HG02870 (cell line): ENCODE measurements at regions not wholly inside any gene's neighbourhood (a gene's known extent, or its start where the extent isn't known, plus 50 kb on each side); places are given as distances from the start of the nearest gene placed in this dataset.

Experiments
- ATAC-seq: cut with Tn5 transposase; IDR thresholded peaks from one replicate; pipeline ENCODE4 v1.9.1; 2021; ENCODE audit warnings: mild to moderate bottlenecking, moderate library complexity; ENCODE audit not compliant: unreplicated experiment

DNA sequence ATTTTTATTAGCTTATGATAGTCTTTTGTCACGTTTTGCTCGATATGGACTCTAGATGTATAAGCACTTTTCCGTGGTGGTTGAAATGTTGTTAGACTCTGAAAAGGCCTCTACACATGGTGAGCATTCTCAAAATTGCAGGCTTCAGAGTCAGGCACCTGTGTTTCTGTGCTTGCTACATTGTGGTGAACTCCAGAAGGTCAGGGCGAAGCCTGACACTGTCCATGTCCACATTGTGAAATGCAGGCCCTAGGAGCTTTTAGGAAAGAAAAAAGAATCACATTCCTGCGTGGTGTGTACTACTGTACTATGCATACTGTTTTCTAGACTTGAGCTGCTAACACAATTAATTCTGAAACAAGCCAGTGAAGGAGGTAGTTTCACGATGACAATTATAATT lies 86.3 kb downstream of the HS3ST1 start:
- ATAC-seq = no peak

DNA sequence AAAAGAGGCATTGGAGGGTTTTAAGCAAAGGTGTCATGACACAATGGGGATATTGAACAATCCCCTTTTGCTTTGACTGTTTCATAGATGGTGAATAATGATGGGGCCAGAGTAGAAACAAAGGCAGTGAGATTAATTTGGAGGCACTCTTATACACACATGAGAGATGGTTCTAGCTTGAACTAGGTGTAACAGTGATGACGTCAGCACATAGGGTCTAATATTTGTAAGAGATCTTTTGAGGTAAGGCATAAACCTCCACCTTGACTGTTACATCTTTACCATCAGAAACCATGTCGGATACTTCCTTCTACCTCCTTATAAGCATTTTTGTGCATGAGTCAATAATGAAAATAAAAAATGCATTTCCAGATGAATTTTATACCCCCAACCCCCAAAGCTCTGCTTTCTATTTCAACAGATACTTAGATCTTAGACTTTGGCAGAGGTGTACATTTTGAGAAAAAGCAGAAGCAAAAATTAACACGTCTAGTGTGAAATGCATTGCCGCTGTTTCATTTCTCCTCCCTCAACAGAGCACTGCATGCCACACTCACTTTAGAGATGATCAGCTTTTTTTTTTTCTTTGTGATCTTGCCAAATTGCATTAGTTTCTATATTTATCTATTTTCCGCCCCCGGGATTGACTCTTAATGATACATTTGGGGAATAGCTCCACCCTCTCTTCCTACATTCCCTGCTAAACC lies 87.2 kb downstream of the HS3ST1 start:
- ATAC-seq = no peak

DNA sequence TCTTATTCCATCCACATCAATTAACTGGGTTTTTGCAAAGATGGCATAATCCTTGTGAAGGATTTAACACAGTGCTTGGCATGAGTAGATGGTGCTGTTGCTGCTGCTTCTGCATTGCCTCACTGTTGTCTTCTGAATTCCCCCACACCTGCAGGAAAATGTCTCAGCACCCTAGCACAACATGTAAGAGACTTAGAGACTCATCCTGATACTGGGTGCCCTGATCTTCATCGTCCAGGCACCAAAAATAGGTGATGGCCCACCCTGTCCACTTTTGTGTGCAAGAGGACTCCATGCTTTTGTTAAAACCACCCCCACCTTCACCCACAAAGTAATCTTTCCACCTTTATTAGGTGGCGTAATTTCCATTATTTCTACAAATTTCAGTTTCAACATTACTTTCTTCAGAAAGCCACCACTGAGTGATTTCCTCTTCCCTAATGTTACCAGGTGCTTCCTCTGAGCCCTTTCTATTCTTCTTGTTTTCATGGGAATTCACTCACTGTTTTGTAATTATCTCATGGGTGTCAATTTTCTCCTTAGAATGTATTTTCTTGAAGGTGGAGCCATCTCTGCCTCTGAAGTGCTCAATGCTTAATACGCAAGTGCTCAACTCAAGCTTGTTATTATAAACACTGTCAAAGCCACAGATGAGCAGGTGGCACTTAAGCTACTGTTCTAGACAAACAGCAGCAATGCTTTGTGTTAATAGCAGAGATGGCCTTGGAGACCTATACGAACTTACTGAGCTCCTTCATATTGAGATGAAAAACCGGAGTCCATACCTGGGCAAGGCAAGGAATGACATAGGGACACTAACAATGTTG lies 89.5 kb downstream of the HS3ST1 start:
- ATAC-seq = peak; percentile 44

DNA sequence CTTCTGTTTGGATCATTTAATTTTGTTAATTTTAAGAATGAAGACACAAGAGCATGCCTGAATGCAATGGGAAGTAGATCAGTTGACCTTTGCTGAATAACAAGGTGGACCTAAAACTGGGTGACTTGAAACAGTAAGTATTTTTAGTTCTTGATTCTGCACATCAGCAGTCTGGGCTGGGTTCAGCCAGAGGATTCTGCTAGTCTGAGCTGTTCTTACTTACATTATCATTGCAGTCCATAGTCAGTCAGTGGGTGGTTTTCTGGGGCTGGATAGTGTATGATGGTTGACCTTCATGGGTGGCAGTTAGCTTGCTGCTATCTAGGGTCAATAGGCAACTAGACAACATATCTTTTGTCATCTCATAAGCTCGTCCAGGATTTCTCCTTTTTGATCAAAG lies 91.4 kb downstream of the HS3ST1 start:
- no peak for ATAC-seq

DNA sequence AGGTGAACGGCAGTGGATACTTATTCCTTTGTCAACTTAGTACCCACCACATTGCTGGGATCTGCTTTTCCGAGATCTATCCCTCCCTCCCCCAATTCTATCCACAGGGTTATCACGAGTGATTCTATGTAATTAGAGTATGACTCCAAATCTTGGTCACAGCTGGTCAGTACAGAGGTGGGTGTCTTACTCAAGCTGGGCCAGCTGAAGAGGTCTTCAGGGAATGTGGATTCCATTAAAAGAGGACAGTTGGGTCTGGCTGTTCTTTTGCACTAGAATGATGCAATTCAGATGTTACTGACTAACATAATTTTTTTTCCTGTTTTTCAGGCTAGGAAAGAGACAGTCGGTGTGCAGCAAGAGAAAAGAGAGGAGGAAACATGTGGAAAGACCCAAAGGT lies 92.3 kb downstream of the HS3ST1 start:
- no peak for ATAC-seq

DNA sequence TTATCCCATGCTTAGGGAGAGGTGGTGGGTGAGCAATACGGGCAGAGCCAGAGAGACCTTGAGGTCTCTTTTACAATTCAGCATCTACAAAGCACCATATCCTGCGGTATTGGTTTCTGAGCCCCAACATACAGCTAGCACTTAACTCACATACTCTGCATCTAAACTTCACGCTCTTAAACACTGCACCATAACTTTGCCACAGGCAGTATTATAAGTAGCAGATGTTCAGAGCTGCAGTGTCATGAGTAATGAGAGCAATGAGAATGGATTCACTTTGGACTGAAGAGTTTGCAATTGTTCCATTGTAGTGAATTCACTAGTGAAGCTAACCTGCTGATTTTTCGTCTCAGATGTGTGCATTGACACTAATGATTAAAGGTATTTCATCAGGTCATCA lies 93.8 kb downstream of the HS3ST1 start:
- ATAC-seq = no peak

DNA sequence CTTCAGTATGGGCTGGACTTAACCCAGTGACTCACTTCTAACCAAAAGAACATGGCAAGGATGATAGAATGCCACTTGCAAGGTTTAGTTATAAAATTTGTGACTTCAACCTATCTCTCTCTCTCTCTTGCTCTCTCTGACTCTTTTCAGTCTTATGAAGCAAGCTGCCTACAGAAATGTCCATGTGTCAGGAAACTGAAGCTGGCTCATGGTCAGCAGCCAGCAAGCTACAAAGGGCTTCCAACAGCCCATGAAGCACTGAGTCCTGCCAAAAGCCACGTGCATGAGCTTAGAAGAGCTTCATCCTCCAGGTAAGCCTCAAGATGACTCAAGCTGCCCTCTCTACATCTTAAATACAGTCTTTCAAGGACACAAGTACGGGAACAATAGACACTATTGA lies 100.3 kb downstream of the HS3ST1 start:
- ATAC-seq = no peak

DNA sequence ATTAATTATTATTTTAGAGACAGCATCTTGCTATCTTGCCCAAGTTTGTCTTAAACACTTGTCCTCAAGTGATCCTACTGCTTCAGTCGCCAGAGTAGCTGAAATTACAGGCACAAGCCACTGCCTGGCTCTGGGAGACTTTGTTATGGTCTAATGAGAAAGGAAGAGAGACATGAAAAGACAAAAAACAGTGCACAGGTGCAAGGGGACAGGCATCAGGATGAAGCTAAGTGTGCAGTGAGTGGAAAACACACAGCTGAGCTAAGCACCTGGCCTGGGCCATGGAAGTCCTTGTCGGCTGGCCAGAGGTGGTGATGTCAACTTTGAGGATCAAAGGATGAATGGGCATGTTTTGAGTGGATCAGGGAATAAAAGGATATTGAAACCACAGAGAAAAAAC lies 102.7 kb downstream of the HS3ST1 start:
- no peak for ATAC-seq

DNA sequence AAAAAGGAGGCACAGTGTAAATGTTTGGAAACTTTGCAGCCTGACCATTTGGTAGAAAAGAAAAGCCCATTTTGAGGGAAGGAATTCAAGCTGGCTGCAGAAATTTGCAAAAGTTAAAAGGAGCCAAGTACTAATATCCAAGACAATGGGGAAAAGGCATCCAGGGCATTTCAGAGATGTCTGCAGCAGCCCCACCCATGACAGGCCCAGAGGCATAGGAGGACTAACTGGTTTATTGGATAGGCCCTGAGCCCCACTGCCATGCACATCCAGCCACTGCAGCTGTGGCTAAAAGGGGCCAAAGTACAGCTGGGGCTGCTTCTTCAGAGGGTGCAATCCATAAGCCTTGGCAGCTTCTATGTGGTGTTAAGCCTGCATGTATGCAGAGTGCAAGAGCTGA lies 104.9 kb downstream of the HS3ST1 start:
- ATAC-seq = no peak

DNA sequence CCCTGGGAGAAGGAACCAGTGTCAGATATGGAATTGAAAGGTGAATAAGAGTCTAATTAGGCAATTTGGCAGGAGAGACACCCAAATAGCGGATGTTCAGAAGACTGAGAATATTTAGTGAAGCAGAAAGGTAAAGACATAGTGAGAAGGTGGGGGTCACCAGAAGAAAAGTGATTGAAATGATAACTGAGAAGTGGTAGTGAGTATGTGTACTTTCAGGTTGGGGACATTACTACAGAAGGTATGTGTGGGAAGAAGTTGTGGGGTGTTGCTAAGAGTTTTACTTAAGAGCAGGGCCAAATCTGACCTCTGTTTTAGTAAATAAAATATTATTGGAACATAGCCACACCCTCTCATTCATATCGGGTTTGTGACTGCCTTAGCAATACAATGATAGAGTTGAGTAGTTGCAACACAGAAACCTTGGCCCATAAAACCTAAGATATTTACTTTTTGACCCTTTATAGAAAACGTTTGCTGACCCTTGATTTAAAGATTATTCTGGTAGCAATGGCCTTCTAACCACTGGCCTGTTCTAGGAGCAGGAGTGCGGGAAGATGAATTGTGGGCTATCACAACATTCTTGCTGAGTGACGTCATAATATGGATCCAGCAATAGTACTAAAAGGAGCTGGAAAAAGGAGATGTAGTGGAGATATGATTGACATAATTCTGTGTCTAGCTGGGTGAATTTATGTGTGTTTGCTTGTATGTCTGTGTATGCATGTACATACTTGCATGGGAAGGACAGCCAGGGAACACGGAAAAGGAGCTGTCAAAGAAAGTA lies 115.3 kb downstream of the HS3ST1 start:
- ATAC-seq = peak; percentile 88

DNA sequence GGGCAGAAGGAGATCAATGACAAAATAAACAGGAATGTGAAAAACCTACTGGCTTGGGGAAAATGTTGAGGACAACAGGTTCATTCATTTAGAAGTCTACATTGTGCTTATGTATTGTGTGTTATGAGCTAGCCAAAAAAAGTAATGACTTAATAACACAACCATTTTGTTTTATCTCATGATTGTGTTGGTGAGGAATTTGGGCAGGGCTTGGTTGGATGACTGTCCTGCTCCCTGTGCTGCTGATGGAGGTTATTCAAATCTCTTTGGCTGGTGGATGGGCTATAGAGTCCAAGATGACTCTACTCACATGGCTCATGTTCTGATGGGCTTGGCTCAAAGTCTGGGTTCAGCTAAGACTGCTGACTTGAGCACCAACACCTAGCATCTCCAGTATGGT lies 116.3 kb downstream of the HS3ST1 start:
- no peak for ATAC-seq

DNA sequence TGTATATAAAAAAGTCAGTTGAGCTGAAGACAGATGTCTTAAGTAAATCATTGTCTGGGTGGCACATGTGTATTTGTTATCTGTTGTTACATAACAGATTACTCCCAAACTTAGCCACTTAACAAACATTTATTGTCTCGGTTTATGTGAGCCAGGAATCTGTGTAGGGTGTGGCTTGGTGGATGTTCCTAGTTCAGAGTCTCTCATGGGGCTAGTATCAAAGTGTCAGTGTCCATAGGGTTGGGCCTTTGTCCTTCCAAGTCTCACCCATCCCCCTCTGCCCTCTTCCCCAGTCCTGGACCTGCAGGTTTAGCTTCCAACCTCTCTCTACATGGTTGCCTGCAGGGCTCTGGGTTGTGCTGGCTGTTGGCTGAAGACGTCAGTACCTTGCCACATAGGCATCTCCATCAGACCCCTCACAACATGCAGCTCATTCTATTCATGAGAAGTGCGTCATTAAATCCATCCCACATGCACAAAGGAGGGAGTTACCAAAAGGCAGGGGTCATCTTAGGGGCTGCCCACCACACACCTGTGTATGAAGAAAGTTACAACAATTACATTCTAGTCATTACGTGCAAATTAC lies 127.5 kb downstream of the HS3ST1 start:
- ATAC-seq = no peak

DNA sequence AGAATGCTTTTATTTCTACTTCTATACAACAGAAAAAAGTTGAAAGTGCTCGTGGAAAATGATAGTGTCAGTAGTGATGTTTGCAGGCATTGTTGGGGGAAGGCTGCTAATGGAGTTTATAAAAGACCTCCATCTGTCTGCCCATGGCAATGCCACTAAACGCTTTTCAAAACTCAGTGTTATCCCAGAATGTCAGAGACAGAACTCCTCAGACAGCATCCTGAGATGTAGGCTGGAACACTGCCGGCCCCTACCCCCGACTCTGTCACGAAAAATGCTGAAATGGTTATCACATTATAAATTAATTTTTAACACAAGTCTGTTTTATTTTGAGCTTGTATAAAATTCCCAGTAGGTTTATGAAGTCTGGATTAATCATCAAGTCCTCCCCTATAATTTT lies 128.9 kb downstream of the HS3ST1 start:
- ATAC-seq = no peak

DNA sequence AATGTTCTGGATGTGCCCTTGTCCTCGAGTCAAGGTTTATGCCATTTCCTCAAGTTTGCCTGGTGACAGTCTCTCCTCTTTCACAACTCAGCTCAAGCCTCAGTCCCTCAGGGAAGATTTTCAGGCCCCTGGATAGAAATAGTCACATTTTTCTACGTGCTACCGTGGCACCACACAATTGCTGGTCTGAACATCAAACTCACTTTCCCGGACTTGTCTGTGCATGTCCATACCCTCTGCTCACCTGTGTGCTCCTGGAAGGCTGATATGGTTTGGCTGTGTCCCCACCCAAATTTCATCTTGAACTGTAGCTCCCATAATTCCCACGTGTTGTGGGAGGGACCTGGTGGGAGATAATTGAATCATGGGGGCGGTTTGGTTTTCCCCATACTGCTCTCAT lies 129.7 kb downstream of the HS3ST1 start:
- no peak for ATAC-seq

DNA sequence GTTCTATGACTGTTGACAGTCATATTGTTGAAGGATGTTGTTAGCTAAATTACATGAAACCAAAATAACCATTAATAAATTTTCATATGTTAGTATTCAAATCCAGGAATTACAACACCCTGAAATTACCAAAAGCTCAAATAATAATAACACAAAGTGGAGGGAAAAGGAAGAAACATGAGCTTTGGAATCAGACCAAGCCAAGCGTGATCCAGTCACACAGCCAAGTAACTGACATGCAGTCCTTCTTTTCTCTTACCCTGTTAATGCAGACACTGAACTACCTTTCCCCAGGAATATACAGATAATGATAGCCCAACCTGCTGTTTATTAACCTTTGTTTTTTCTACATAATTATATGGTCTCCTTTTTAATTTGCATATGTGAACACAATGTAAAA lies 130.2 kb downstream of the HS3ST1 start:
- no peak for ATAC-seq

DNA sequence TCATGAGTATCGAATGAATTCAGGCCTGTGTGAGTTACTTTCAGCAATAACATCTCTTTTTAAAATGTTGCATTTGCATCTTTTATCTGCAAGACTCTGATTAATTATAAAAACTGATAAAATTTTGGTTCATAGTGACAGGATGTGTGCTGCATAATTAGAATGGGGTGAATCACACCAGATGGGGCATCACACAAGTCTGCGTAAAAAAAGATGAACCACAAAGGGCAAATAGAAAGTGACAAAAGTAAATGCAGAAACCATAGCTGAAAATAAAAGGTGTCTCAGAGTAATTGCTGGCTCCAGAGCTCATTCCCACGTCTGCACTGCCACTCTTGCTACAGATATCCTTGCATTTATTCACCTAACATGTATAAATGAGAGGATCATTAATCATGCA lies 131.1 kb downstream of the HS3ST1 start:
- ATAC-seq = no peak

DNA sequence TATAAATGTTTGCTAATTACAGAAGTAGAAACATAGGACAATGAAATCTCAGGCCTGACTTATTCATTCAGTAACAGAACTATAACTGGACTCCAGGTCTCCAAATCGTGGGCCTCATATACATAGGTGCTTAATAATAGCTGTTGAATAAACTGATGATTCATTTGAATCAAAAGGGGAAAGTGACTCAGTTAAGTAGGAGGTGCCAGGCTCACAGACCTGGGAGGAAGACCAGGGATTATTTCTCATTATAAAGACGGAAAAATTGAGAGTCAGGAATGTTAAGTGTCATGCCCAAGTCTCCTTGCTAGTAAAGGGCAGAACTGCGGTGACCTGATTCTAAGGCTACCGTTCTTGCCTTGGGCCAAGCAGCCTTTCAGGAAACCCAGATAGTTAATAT lies 131.5 kb downstream of the HS3ST1 start:
- no peak for ATAC-seq

DNA sequence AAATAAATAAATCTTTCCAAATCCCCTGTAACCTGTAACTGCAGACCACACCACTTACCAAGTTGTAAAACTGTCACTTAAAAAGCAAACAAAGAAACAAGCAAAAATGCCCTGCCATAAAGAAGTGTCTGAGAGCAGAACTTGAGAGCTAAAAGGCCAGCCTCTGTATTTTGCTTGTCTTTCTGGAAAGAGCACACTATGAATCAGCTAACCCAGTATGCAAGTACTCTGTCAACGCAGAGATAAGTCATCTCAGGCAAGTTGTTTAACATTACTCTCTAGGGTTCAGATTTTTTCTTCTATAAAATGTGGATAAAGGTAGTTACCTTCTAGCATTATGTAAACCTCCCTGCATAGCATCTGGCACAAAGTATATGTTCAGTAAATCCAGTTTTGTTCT lies 134.8 kb downstream of the HS3ST1 start:
- ATAC-seq = no peak

DNA sequence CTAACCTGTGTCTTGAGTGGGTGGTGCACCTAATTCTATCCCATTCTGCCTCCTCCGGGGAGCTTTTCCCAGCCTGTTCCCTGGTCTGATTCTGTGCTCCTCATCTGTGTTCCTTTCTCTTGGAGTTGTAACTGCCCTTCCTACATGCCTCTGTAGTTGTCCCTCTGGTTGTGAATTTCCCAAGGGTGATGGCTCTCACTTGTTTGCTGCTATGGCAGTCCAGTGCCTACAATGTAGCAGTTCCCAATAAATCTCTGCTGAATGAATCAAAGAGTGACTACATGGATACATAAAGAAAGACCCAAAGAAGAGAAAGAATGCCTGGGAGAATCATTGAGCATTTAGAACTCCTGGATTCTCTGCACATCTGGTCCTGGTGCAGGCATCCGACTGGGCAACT lies 141.6 kb downstream of the HS3ST1 start:
- no peak for ATAC-seq

DNA sequence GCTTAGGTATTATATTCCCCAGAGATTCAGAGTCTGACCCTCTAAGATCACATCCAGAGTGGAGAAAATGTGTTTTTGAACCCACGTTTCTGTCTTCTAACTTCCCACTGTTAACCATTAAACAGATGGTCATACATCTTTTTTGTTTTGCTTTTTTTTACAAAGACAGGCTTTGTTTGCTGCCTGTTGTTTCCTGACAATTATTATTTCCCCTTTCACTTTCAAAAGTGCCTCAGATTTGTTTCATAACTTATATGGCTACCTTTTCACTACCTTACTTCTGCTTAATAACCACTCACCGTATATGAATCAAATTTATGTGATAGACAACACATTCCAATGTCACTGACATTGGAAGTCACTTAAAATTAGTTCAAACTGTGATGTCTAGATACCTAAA lies 142.2 kb downstream of the HS3ST1 start:
- ATAC-seq = peak; percentile 76

DNA sequence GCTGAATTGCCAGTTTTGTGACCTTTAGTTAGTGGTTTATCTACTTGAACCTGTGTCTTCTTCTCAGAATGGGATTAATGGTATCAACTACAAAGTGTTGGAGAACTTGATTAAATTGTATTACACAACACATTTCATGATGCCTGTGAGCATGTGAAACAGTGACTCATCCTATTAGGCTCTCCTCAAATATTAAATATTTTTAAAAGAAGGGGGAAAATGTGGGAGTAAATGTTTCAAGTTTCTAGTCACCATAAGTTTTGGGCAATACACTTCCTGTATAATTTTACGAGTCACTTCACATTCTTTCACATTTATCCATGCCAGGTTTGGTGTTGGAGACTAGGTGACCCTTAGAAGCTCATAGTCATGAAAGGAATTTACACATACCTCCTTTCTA lies 147.0 kb downstream of the HS3ST1 start:
- no peak for ATAC-seq
